GM20000 (cell line): ENCODE measurements at regions not wholly inside any gene's neighbourhood (a gene's known extent, or its start where the extent isn't known, plus 50 kb on each side); places are given as distances from the start of the nearest gene placed in this dataset.
"Not testable (repeated sequence)": the region's sequence is repeated elsewhere in the genome, so short reads cannot be mapped to it uniquely, and the experiment has no call there.

Source experiments
- DNase-seq: peaks from one replicate; pipeline ENCODE4 v3.0.0; 2012; ENCODE audit warnings: low spot score
- TF ChIP-seq, protein P1 (sequence below): IDR thresholded peaks from 2 replicates; pipeline ENCODE4 v1.5.1; 2012; ENCODE audit warnings: mild to moderate bottlenecking, control low read depth; ENCODE audit errors: extremely low read depth, missing control alignments

DNA sequence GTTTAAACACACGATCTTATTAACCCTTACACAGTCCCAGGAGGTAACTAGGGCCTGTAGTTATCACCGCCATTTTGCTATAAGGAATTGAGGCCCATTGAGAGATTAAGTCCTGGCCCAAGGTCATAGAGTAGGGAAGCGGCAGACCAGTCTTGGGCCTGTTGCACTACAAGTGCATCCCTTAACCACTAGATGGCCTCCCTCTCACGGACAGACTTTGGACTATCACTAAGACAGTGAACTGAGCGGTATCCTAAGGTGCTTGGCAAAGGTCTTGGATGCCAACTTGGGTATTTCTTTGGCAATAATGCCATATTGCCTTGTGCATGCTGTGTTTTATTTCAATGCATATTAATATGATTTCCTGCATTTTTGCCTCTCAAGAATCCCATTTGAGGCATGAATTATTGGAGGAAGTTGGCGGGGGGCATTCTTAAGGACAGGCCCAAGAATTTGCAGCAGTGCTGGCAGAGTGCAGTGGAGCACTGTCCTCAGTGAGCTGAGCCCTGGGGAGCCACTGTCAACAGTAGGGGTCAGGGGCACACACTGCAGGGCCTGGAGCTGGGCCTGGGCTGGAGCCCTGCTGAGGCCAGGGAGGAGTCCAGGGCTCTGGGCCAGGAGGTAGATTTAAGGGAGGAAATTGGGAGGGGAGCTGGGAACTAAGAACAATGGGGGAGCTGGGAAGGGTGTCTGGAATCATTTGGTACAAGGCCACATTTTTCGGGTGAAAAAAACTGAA lies 147.4 kb downstream of the SMIM20 start:
- DNase-seq, result peak; percentile 75
- TF ChIP-seq, protein P1, sequence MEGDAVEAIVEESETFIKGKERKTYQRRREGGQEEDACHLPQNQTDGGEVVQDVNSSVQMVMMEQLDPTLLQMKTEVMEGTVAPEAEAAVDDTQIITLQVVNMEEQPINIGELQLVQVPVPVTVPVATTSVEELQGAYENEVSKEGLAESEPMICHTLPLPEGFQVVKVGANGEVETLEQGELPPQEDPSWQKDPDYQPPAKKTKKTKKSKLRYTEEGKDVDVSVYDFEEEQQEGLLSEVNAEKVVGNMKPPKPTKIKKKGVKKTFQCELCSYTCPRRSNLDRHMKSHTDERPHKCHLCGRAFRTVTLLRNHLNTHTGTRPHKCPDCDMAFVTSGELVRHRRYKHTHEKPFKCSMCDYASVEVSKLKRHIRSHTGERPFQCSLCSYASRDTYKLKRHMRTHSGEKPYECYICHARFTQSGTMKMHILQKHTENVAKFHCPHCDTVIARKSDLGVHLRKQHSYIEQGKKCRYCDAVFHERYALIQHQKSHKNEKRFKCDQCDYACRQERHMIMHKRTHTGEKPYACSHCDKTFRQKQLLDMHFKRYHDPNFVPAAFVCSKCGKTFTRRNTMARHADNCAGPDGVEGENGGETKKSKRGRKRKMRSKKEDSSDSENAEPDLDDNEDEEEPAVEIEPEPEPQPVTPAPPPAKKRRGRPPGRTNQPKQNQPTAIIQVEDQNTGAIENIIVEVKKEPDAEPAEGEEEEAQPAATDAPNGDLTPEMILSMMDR, result peak; percentile 74

DNA sequence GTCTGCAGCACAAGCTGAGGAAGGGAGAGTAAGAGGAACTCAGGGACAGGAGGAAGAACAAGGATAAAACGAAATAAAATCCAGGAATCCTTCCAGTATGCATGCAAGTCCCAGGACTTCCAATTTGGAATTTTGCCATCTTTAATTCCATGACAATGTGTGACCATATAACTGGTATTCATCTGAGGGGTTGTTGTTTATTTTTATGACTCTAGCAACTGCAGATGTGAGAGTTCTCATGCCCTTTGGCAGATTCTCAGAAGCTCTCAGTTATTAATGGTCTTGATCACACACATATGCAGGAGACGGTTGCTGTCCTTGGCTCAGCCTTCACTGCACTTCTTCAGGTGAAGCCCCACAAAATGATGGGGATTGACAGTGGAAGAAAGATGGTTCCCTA lies 148.2 kb downstream of the SMIM20 start:
- DNase-seq, result no peak
- TF ChIP-seq, protein P1, result no peak

DNA sequence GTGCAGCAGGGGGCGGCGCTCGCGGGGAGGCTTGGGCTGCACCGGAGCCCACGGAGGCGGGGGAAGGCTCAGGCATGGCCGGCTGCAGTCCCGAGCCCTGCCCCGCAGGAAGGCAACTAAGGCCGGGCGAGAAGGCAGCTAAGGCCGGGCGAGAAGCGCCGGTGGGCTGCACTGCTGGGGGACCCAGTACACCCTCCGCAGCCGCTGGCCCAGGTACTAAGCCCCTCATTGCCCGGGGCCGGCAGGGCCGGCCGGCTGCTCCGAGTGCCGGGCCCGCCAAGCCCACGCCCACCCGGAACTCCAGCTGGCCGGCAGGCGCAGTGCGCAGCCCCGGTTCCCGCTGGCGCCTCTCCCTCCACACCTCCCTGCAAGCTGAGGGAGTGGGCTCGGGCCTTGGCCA lies 150.0 kb downstream of the SMIM20 start:
- not testable (repeated sequence) for DNase-seq

DNA sequence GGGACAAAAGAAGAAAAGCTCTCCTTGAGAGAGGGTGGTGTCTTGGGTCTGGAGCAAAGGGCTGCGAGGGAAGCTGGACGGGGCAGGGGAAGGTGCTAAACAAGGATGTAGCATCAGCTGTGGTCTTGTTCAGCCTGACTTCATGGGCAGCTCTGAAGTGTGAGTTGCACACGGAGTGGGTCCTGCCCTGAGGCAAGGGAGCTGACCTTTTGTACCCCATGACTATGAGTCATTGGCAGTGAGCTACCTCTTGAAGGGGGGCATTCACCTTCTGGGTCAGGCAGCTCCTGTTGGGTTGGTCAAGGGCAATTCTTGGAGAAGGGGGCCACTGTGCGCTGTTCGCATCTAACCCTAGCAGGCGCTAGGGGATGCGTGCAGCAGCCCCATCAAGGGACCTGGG lies 151.8 kb downstream of the SMIM20 start:
- DNase-seq, result no peak
- TF ChIP-seq, protein P1, result no peak

DNA sequence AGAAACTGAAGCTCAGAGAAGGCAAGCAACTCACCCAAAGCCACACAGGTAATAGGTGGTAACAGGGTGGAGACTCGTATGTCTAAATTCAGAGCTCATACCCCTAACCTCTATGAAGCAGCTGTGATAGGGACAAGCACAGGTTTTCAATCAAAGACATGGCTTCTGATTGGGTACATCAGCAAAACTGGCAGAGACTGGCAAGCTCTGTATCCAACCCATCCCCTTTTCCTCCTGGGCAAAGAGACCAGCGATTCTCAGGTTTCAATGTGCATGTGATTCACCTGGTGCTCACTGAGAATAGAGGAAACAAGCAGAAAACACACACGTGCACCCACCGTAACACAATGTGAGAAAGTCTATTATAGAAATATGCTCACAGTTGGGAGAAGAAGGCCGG lies 153.0 kb downstream of the SMIM20 start:
- DNase-seq, result no peak
- TF ChIP-seq, protein P1, result no peak

DNA sequence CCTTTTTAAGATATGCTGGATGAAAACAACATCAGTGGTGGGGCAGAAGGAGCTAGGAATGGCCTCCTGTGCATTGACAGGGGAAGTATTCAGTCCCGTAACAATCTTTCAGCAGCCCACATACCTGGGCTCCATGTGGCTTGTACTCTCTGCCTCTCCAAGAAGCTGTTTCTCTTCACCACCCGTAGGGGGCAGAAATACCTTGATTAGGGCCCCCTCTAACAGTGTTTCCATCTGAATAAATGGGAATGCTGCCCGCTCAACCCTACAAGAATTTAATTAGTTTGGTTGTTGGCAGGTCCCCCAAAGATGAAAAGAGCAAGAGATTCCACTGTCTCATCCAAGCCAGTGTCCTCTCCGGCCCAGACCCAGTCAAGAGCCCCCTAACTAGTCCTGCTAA lies 155.2 kb downstream of the SMIM20 start:
- TF ChIP-seq, protein P1, result peak; percentile 40
- peak; percentile 54 for DNase-seq

DNA sequence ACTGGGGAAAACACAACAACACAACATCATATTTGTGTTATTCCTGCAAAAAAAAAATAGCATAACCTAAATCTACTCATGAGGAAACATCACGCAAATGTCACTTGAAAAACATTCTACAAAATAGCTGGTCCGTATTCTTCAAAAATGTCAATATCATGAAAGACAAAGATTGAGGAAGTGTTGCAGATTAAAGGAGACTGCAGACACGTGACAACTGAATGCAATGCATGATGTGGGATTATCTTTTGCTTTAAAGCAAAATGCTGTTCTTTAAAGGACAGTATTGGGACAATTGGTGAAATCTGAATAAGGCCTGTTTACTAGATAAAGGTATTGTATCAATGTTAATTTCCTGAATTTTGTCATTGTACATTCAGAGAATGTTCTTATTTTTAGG lies 157.7 kb downstream of the SMIM20 start:
- no peak for DNase-seq
- TF ChIP-seq, protein P1, result no peak
